ENCODE measurements at regions not wholly inside any gene's neighbourhood (a gene's known extent, or its start where the extent isn't known, plus 50 kb on each side); places are given as distances from the start of the nearest gene placed in this dataset.

- dilution Hi-C loops (cut with MboI; ENCODE audit: extremely low pct_ligation_motif_present, low sequenced_read_pairs) = no loop called here
- H3K27ac ChIP-seq (ENCODE audit: control insufficient read depth, insufficient read depth, low read length) = no peak overlapping the region
- H4K20me1 ChIP-seq (ENCODE audit: control insufficient read depth, extremely low read depth, insufficient read depth, low read length) = no peaks in the 10 kb centered on the region
- no peak overlapping the region for H3K4me2 ChIP-seq (ENCODE audit: control insufficient read depth, extremely low read depth, insufficient read depth, low read depth, low read length)
- H2AFZ ChIP-seq (ENCODE audit: control insufficient read depth, low read length) = no peak overlapping the region
- peaks cover 9% of the 10 kb centered on the region for H3K9me3 ChIP-seq (ENCODE audit: control insufficient read depth, low read depth, low read length)
- H3K4me3 ChIP-seq (ENCODE audit: control insufficient read depth in 2 of 3, extremely low read depth in 1 of 3, insufficient read depth in 2 of 3, low read depth in 1 of 3, low read length in 3 of 3) = no peak overlapping the region
- H3K36me3 ChIP-seq (ENCODE audit: control insufficient read depth in 2 of 2, extremely low read depth in 1 of 2, insufficient read depth in 2 of 2, low read length in 2 of 2) = no peaks in the 10 kb centered on the region
- no peaks in the 10 kb centered on the region for H3K79me2 ChIP-seq (ENCODE audit: control insufficient read depth, insufficient read depth, low read length)
- DNase-seq (ENCODE audit: low read depth, low spot score) (no peak), FAIRE-seq (no peak)
- TF ChIP-seq CTCF (optimal IDR thresholded peaks at IDR 0.05 in 1 of 3, IDR thresholded peaks at IDR 0.05 in 1 of 3, conservative IDR thresholded peaks at IDR 0.05 in 1 of 3; ENCODE audit: extremely low read depth in 1 of 3, insufficient read depth in 2 of 3, low read length in 3 of 3) (no peak), EZH2 (IDR thresholded peaks at IDR 0.05; ENCODE audit: low read length) (no peak)
- H3K9ac ChIP-seq (ENCODE audit: control insufficient read depth, extremely low read depth, insufficient read depth, low read length) = no peak overlapping the region
- no peaks in the 10 kb centered on the region for H3K9me1 ChIP-seq (ENCODE audit: control insufficient read depth, extremely low read depth, insufficient read depth, low read length)
- no peaks in the 10 kb centered on the region for H3K4me1 ChIP-seq (ENCODE audit: control insufficient read depth, extremely low read depth, insufficient read depth, low read length)
- no peaks in the 10 kb centered on the region for H3K27me3 ChIP-seq (ENCODE audit: control insufficient read depth, extremely low read depth, insufficient read depth, low read length)
Measured at GRCh38 chr2:81194581-81194980, 890.0 kb upstream of the LRRTM1 start.

GRCh38 chr2:81194176-81194575 is 889.6 kb upstream of the LRRTM1 start:
- no peaks in the 10 kb centered on the region for H3K36me3 ChIP-seq (ENCODE audit: control insufficient read depth in 2 of 2, extremely low read depth in 1 of 2, insufficient read depth in 2 of 2, low read length in 2 of 2)
- FAIRE-seq (no peak), DNase-seq (ENCODE audit: low read depth, low spot score) (no peak)
- H3K9me3 ChIP-seq (ENCODE audit: control insufficient read depth, low read depth, low read length) = peaks cover 9% of the 10 kb centered on the region
- no peak overlapping the region for H3K9ac ChIP-seq (ENCODE audit: control insufficient read depth, extremely low read depth, insufficient read depth, low read length)
- no peaks in the 10 kb centered on the region for H3K27me3 ChIP-seq (ENCODE audit: control insufficient read depth, extremely low read depth, insufficient read depth, low read length)
- no peak overlapping the region for H3K4me3 ChIP-seq (ENCODE audit: control insufficient read depth in 2 of 3, extremely low read depth in 1 of 3, insufficient read depth in 2 of 3, low read depth in 1 of 3, low read length in 3 of 3)
- dilution Hi-C loops (cut with MboI; ENCODE audit: extremely low pct_ligation_motif_present, low sequenced_read_pairs) = no loop called here
- TF ChIP-seq CTCF (optimal IDR thresholded peaks at IDR 0.05 in 1 of 3, IDR thresholded peaks at IDR 0.05 in 1 of 3, conservative IDR thresholded peaks at IDR 0.05 in 1 of 3; ENCODE audit: extremely low read depth in 1 of 3, insufficient read depth in 2 of 3, low read length in 3 of 3) = no peak
- no peak overlapping the region for H3K4me2 ChIP-seq (ENCODE audit: control insufficient read depth, extremely low read depth, insufficient read depth, low read depth, low read length)
- H3K9me1 ChIP-seq (ENCODE audit: control insufficient read depth, extremely low read depth, insufficient read depth, low read length) = no peaks in the 10 kb centered on the region
- H3K27ac ChIP-seq (ENCODE audit: control insufficient read depth, insufficient read depth, low read length) = no peak overlapping the region
- H3K4me1 ChIP-seq (ENCODE audit: control insufficient read depth, extremely low read depth, insufficient read depth, low read length) = no peaks in the 10 kb centered on the region
- no peaks in the 10 kb centered on the region for H4K20me1 ChIP-seq (ENCODE audit: control insufficient read depth, extremely low read depth, insufficient read depth, low read length)
- H2AFZ ChIP-seq (ENCODE audit: control insufficient read depth, low read length) = no peak overlapping the region
- no peaks in the 10 kb centered on the region for H3K79me2 ChIP-seq (ENCODE audit: control insufficient read depth, insufficient read depth, low read length)
